GM23338 (cell line): ENCODE measurements at regions not wholly inside any gene's neighbourhood (a gene's known extent, or its start where the extent isn't known, plus 50 kb on each side); places are given as distances from the start of the nearest gene placed in this dataset.

Experiments
- ATAC-seq: fragments of 200-7000 bp; cut with Tn5 transposase; 3 replicates; pipeline ENCODE4 v1.9.1; 2020
- DNase-seq: peaks from one replicate; pipeline ENCODE4 v3.0.0-alpha.2; 2015; ENCODE audit warnings: low spot score
- H2AFZ ChIP-seq: fragments of 200-600 bp; sonication (generic); 2 replicates; pipeline ENCODE4 v1.8.0; 2016; ENCODE audit warnings: antibody characterized with exemption, mild to moderate bottlenecking, moderate library complexity
- H3F3A ChIP-seq: fragments of 200-600 bp; sonication (generic); replicated peaks from 2 replicates; pipeline ENCODE4 v1.8.0; 2017; ENCODE audit warnings: antibody characterized with exemption, mixed run types, low read depth
- H3K27ac ChIP-seq: fragments of 200-600 bp; sonication (generic); 2 replicates; pipeline ENCODE4 v1.6.1; 2016; ENCODE audit warnings: low read depth
- H3K27me3 ChIP-seq: fragments of 200-600 bp; sonication (generic); 2 replicates; pipeline ENCODE4 v1.8.0; 2016; ENCODE audit warnings: mild to moderate bottlenecking, mixed run types, moderate library complexity; ENCODE audit not compliant: insufficient read depth
- H3K36me3 ChIP-seq: fragments of 200-600 bp; sonication (generic); 2 replicates; pipeline ENCODE4 v1.8.0; 2016; ENCODE audit warnings: mild to moderate bottlenecking; ENCODE audit not compliant: insufficient read depth
- H3K4me1 ChIP-seq: fragments of 200-600 bp; sonication (generic); 2 replicates; pipeline ENCODE4 v1.8.0; 2016; ENCODE audit warnings: mild to moderate bottlenecking, moderate library complexity; ENCODE audit not compliant: insufficient read depth
- H3K4me2 ChIP-seq: fragments of 200-600 bp; sonication (generic); 2 replicates; pipeline ENCODE4 v1.7.1; 2017; ENCODE audit warnings: mixed run types
- H3K4me3 ChIP-seq: fragments of 200-600 bp; sonication (generic); 2 replicates; pipeline ENCODE4 v1.6.1; 2016; ENCODE audit warnings: mixed run types
- H3K79me2 ChIP-seq: fragments of 200-600 bp; sonication (generic); replicated peaks from 2 replicates; pipeline ENCODE4 v1.8.0; 2017; ENCODE audit warnings: mild to moderate bottlenecking; ENCODE audit not compliant: insufficient read depth
- H3K9me2 ChIP-seq: fragments of 200-600 bp; sonication (generic); 2 replicates; pipeline ENCODE4 v1.8.0; 2017; ENCODE audit not compliant: insufficient read depth
- H4K20me1 ChIP-seq: fragments of 200-600 bp; sonication (generic); replicated peaks from 2 replicates; pipeline ENCODE4 v1.8.0; 2017; ENCODE audit warnings: mild to moderate bottlenecking; ENCODE audit not compliant: insufficient read depth
- H3K27ac Mint-ChIP-seq: 2 replicates; pipeline ENCODE4 v1.8.0; 2020; ENCODE audit warnings: inconsistent platforms, mild to moderate bottlenecking, moderate library complexity, mixed read lengths
- H3K27me3 Mint-ChIP-seq: 3 replicates; pipeline ENCODE4 v1.8.0; 2022; ENCODE audit warnings: low read depth, mild to moderate bottlenecking, moderate library complexity, mixed read lengths, inconsistent platforms; ENCODE audit not compliant: insufficient read depth, poor library complexity
- H3K36me3 Mint-ChIP-seq: 3 replicates; pipeline ENCODE4 v1.8.0; 2021; ENCODE audit warnings: low read depth, mild to moderate bottlenecking, inconsistent platforms, moderate library complexity, mixed read lengths
- H3K4me1 Mint-ChIP-seq: 3 replicates; pipeline ENCODE4 v1.8.0; 2020; ENCODE audit warnings: mild to moderate bottlenecking, inconsistent platforms, mixed read lengths
- H3K4me3 Mint-ChIP-seq: 3 replicates; pipeline ENCODE4 v1.8.0; 2021; ENCODE audit warnings: moderate library complexity, mild to moderate bottlenecking, inconsistent platforms, mixed read lengths
- H3K9me3 Mint-ChIP-seq: 3 replicates; pipeline ENCODE4 v1.8.0; 2020; ENCODE audit warnings: moderate library complexity, mild to moderate bottlenecking, inconsistent platforms, mixed read lengths
- CREB1 ChIP-seq: fragments of 250-450 bp; sonication (Bioruptor Pico); IDR thresholded peaks from 2 replicates; pipeline ENCODE4 v1.5.0; 2020; ENCODE audit warnings: low read depth, mild to moderate bottlenecking, moderate library complexity
- EZH2 ChIP-seq: fragments of 200-600 bp; sonication (generic); IDR thresholded peaks from one replicate; pipeline ENCODE4 v1.8.0; 2017; ENCODE audit warnings: antibody characterized with exemption, mild to moderate bottlenecking, low read depth; ENCODE audit not compliant: unreplicated experiment
- NANOG ChIP-seq: IDR thresholded peaks from 2 replicates; pipeline ENCODE4 v1.6.1; 2016; ENCODE audit warnings: antibody characterized with exemption, borderline replicate concordance
- POLR2AphosphoS5 ChIP-seq: IDR thresholded peaks from 2 replicates; pipeline ENCODE4 v1.6.1; 2016; ENCODE audit warnings: antibody characterized with exemption, low read depth
- STAT1 ChIP-seq: IDR thresholded peaks from one replicate; pipeline ENCODE4 v1.6.1; 2016; ENCODE audit warnings: antibody characterized with exemption; ENCODE audit not compliant: unreplicated experiment
- ZNF114 ChIP-seq: fragments of 250-450 bp; sonication (Bioruptor Pico); IDR thresholded peaks from 2 replicates; pipeline ENCODE4 v1.5.0; 2020; ENCODE audit warnings: mild to moderate bottlenecking, moderate library complexity
- ZNF331 ChIP-seq: fragments of 250-450 bp; sonication (Bioruptor Pico); IDR thresholded peaks from 2 replicates; pipeline ENCODE4 v1.5.0; 2020; ENCODE audit warnings: low read depth, mild to moderate bottlenecking, moderate library complexity
- TF ChIP-seq, protein P1 (sequence below): fragments of 250-450 bp; sonication (Bioruptor Pico); IDR thresholded peaks from 2 replicates; pipeline ENCODE4 v1.5.0; 2020; ENCODE audit warnings: mild to moderate bottlenecking, moderate library complexity
- TF ChIP-seq, protein P2 (sequence below): IDR thresholded peaks from 2 replicates; pipeline ENCODE4 v1.6.1; 2016; ENCODE audit warnings: antibody characterized with exemption
- TF ChIP-seq, protein P3 (sequence below), 2 experiments: fragments of 200-600 bp in 1 of 2; sonication (generic) in 1 of 2; conservative IDR thresholded peaks; 2 replicates each; pipeline versions ENCODE4 v1.5.1 to v1.6.1; 2016 to 2017; ENCODE audit warnings: antibody characterized with exemption in 2 of 2, low read depth in 2 of 2, mild to moderate bottlenecking in 2 of 2, moderate library complexity in 1 of 2

DNA sequence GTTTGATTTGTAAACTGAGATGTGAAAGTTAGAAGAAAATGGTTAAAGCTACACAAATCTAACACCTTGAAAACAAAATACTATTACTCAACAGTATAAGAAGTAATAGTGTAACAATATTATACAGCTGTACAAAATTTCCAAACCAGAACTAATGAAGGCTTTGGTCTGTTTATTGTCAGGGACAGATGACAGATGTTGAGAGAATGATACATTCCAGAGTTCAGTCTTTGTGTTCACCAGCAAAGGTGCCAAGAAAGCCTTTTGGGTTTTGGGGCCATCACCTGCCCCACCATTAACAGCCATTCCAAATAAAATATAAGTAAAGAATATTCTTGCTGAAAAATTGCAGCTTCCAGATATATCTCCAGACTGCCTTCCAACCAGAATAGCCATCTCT lies 439.3 kb downstream of the PCDH20 start (continued):
- TF ChIP-seq, protein P1, sequence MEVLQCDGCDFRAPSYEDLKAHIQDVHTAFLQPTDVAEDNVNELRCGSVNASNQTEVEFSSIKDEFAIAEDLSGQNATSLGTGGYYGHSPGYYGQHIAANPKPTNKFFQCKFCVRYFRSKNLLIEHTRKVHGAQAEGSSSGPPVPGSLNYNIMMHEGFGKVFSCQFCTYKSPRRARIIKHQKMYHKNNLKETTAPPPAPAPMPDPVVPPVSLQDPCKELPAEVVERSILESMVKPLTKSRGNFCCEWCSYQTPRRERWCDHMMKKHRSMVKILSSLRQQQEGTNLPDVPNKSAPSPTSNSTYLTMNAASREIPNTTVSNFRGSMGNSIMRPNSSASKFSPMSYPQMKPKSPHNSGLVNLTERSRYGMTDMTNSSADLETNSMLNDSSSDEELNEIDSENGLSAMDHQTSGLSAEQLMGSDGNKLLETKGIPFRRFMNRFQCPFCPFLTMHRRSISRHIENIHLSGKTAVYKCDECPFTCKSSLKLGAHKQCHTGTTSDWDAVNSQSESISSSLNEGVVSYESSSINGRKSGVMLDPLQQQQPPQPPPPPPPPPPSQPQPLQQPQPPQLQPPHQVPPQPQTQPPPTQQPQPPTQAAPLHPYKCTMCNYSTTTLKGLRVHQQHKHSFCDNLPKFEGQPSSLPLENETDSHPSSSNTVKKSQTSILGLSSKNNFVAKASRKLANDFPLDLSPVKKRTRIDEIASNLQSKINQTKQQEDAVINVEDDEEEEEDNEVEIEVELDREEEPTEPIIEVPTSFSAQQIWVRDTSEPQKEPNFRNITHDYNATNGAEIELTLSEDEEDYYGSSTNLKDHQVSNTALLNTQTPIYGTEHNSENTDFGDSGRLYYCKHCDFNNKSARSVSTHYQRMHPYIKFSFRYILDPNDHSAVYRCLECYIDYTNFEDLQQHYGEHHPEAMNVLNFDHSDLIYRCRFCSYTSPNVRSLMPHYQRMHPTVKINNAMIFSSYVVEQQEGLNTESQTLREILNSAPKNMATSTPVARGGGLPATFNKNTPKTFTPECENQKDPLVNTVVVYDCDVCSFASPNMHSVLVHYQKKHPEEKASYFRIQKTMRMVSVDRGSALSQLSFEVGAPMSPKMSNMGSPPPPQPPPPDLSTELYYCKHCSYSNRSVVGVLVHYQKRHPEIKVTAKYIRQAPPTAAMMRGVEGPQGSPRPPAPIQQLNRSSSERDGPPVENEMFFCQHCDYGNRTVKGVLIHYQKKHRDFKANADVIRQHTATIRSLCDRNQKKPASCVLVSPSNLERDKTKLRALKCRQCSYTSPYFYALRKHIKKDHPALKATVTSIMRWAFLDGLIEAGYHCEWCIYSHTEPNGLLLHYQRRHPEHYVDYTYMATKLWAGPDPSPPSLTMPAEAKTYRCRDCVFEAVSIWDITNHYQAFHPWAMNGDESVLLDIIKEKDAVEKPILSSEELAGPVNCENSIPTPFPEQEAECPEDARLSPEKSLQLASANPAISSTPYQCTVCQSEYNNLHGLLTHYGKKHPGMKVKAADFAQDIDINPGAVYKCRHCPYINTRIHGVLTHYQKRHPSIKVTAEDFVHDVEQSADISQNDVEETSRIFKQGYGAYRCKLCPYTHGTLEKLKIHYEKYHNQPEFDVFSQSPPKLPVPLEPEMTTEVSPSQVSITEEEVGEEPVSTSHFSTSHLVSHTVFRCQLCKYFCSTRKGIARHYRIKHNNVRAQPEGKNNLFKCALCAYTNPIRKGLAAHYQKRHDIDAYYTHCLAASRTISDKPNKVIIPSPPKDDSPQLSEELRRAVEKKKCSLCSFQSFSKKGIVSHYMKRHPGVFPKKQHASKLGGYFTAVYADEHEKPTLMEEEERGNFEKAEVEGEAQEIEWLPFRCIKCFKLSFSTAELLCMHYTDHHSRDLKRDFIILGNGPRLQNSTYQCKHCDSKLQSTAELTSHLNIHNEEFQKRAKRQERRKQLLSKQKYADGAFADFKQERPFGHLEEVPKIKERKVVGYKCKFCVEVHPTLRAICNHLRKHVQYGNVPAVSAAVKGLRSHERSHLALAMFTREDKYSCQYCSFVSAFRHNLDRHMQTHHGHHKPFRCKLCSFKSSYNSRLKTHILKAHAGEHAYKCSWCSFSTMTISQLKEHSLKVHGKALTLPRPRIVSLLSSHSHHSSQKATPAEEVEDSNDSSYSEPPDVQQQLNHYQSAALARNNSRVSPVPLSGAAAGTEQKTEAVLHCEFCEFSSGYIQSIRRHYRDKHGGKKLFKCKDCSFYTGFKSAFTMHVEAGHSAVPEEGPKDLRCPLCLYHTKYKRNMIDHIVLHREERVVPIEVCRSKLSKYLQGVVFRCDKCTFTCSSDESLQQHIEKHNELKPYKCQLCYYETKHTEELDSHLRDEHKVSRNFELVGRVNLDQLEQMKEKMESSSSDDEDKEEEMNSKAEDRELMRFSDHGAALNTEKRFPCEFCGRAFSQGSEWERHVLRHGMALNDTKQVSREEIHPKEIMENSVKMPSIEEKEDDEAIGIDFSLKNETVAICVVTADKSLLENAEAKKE, result no peak
- TF ChIP-seq POLR2AphosphoS5, result no peak
- TF ChIP-seq STAT1, result no peak
- no peak for TF ChIP-seq ZNF114 (CRISPR knock-in tag)
- no peak for TF ChIP-seq NANOG

DNA sequence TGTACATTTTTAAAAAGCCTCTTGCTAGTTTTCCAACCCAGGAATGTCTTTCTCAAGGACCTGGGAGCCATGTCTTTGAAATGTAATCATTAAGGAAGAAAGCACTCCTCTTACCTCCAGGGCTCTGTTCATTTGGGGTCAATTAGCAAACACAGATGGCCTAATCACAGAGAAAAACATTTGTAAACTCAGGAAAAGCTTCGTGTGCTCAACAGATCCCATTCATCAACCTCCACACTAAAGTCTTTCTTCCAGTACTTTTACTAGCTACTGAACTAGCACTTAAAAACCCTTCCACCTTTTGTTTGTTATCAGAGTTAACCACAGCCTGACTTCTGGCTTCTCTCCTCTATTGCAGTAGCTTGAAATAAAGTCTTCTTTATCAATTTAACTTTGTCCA lies 441.4 kb downstream of the PCDH20 start:
- ATAC-seq, result peak; percentile 26; the same call in 1 of the 3 replicates
- TF ChIP-seq ZNF331 (CRISPR knock-in tag) (no peak), EZH2 (no peak), CREB1 (CRISPR knock-in tag) (no peak)
- TF ChIP-seq, protein P2, sequence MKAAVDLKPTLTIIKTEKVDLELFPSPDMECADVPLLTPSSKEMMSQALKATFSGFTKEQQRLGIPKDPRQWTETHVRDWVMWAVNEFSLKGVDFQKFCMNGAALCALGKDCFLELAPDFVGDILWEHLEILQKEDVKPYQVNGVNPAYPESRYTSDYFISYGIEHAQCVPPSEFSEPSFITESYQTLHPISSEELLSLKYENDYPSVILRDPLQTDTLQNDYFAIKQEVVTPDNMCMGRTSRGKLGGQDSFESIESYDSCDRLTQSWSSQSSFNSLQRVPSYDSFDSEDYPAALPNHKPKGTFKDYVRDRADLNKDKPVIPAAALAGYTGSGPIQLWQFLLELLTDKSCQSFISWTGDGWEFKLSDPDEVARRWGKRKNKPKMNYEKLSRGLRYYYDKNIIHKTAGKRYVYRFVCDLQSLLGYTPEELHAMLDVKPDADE, result no peak
- TF ChIP-seq, protein P3, sequence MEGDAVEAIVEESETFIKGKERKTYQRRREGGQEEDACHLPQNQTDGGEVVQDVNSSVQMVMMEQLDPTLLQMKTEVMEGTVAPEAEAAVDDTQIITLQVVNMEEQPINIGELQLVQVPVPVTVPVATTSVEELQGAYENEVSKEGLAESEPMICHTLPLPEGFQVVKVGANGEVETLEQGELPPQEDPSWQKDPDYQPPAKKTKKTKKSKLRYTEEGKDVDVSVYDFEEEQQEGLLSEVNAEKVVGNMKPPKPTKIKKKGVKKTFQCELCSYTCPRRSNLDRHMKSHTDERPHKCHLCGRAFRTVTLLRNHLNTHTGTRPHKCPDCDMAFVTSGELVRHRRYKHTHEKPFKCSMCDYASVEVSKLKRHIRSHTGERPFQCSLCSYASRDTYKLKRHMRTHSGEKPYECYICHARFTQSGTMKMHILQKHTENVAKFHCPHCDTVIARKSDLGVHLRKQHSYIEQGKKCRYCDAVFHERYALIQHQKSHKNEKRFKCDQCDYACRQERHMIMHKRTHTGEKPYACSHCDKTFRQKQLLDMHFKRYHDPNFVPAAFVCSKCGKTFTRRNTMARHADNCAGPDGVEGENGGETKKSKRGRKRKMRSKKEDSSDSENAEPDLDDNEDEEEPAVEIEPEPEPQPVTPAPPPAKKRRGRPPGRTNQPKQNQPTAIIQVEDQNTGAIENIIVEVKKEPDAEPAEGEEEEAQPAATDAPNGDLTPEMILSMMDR (conservative IDR thresholded peaks at IDR 0.05; ENCODE audit: low read depth in 2 of 2), result no peak

More for the DNA sequence above, 441.4 kb downstream of the PCDH20 start:
- no peaks in the 10 kb centered on the region for H3K36me3 ChIP-seq
- H3K4me3 Mint-ChIP-seq, result no peak overlapping the region
- H3K9me2 ChIP-seq, result 0 out of 2 replicates have a peak, but pooled peaks cover 4% of the 10 kb centered on the region
- no peak overlapping the region for H3K4me3 ChIP-seq
- peaks cover 6% of the 10 kb centered on the region for H3K27me3 Mint-ChIP-seq
- H3K27ac ChIP-seq, result peak overlapping the region; percentile 35; the same call in 1 of the 2 replicates
- H3K36me3 Mint-ChIP-seq, result peaks cover 27% of the 10 kb centered on the region
- peaks cover 8% of the 10 kb centered on the region; the same call in 1 of the 2 replicates for H3K4me1 ChIP-seq
- H3K79me2 ChIP-seq, result no peaks in the 10 kb centered on the region
- H3K4me2 ChIP-seq, result no peak overlapping the region
- peaks cover 27% of the 10 kb centered on the region for H3K4me1 Mint-ChIP-seq
- peaks cover 20% of the 10 kb centered on the region; the same call in 2 of the 3 replicates for H3K9me3 Mint-ChIP-seq
- H4K20me1 ChIP-seq, result no peaks in the 10 kb centered on the region
- peak; percentile 21 for DNase-seq
- H3F3A ChIP-seq, result peaks cover 7% of the 10 kb centered on the region; the same call in 1 of the 2 replicates
- H3K27me3 ChIP-seq, result no peaks in the 10 kb centered on the region
- no peak overlapping the region for H2AFZ ChIP-seq
- peak overlapping the region; percentile 78 for H3K27ac Mint-ChIP-seq
